ENCODE measurements at regions not wholly inside any gene's neighbourhood (a gene's known extent, or its start where the extent isn't known, plus 50 kb on each side); places are given as distances from the start of the nearest gene placed in this dataset.

GRCh38 chr7:131087756-131088658 is 239.7 kb upstream of the MKLN1 start:
- TF ChIP-seq, protein P1, sequence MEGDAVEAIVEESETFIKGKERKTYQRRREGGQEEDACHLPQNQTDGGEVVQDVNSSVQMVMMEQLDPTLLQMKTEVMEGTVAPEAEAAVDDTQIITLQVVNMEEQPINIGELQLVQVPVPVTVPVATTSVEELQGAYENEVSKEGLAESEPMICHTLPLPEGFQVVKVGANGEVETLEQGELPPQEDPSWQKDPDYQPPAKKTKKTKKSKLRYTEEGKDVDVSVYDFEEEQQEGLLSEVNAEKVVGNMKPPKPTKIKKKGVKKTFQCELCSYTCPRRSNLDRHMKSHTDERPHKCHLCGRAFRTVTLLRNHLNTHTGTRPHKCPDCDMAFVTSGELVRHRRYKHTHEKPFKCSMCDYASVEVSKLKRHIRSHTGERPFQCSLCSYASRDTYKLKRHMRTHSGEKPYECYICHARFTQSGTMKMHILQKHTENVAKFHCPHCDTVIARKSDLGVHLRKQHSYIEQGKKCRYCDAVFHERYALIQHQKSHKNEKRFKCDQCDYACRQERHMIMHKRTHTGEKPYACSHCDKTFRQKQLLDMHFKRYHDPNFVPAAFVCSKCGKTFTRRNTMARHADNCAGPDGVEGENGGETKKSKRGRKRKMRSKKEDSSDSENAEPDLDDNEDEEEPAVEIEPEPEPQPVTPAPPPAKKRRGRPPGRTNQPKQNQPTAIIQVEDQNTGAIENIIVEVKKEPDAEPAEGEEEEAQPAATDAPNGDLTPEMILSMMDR (IDR thresholded peaks at IDR 0.05; ENCODE audit: low read length): no peak
- TF ChIP-seq EZH2phosphoT487 (IDR thresholded peaks at IDR 0.05; ENCODE audit: low read length): no peak
- no peak for TF ChIP-seq EZH2 (optimal IDR thresholded peaks at IDR 0.05; ENCODE audit: low read depth, low read length)
